HPDE6-E6E7 (cell line): ENCODE measurements at regions not wholly inside any gene's neighbourhood (a gene's known extent, or its start where the extent isn't known, plus 50 kb on each side); places are given as distances from the start of the nearest gene placed in this dataset.
"Not testable (repeated sequence)": the region's sequence is repeated elsewhere in the genome, so short reads cannot be mapped to it uniquely, and the experiment has no call there.

Experiments
- DNase-seq: peaks from one replicate; pipeline ENCODE4 v3.0.0; 2011; ENCODE audit warnings: missing footprints; ENCODE audit errors: extremely low spot score

DNA sequence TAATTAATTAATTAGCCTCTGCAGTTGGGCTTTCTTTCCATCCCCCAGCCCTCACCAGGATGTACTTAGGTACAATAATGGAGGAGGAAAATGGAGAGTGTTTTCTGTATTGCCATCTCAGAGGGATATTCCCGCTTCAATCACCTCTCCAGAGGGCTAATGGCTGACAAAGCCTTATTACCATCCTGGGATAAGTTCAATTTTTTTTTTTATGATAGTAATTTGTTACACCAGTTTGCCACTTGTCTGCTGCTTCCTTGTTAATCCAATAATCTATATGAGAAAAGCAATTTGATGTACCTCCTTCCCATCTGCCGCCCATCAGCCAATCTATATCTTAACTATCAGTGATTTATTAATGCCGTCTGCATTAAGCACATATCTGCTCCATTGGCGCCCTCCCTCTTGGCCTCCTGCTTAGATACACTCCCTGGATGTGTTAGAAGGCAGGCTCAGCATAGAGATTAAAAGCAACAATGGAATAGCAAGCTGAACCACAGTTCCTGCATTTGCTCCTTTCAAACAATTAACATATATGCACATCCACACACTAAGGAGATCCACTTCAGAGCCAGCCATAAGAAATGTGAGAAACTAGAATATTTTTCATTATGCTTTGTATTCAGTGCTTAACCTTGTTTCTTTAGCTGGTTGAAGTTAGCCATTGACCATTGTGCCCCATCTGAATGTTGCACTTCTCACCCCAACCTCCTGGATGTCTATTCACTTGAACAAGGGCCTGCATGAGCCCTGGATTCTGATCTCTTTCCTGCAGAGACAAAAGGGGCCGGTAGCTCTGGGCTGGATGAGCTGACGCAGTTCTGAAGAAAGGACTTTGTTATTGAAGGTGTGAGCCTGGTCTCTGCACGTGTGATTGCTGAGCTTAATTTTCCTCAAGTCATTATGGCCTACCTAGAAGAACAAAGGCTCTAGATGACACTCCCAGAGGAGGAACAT, 237.3 kb upstream of the GAP43 start:
- DNase-seq: no peak

DNA sequence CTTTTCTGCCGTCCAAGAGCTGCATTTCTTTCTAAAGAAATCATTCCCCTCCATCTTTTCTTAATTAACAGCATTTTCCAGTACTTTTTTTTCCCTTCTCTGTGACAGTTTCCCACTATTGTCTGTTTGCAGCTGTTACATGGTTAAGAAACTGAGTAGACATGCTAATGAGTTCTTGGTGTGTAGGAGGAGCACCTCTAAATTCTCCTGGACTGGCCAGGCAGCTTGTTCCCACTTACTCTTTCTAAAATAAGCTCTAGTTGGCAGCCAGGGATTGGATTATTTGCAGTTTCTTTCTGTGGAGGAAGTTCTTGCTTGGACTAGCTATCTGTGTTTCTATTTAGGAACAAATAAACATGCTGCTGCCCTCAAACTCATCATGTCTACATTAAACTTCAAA, 235.1 kb upstream of the GAP43 start:
- no peak for DNase-seq

DNA sequence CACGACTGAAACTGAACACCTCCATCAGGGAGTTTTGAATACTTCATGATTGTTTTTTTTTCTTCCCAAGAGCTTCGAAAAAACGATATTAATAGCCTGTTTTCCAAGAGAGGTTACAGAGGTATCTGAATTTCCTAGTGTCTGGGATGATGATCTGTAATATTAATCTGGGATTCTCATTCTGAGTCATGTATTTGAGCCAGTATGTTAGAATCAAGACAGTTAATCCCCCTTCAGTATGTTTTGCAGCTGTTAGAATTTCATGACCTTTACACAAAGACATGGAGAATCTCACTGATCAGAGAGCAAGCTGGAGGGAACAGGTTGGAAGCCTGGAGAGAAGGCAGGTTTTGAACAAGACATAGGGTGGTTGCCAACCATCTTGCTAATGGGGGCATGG, 234.5 kb upstream of the GAP43 start:
- DNase-seq: no peak

DNA sequence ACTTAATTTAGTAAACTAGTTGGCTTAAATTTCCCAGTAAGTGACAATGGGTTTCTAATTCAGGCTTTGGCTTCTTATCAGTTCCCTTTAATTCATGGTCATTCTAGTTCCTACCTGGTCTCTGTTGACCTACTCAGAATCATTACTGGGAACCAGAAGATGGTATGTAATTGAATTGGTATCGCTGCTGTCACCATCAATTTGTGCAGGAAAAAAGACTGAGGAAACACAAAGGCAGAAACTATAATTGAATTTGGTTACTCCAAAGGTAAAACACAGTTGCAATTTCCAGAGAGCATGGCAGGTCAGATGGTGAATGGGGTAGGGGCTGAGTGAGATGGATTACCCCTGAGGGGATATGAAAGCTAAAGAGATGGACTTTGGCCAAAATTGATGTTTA, 226.5 kb upstream of the GAP43 start:
- DNase-seq: no peak

GRCh38 chr3:115397433-115397832, 225.9 kb upstream of the GAP43 start:
- no peak for DNase-seq

- no peak for DNase-seq
These were observed 224.8 kb upstream of the GAP43 start for GRCh38 chr3:115398506-115398905.

- no peak for DNase-seq
These were observed 223.6 kb upstream of the GAP43 start for GRCh38 chr3:115399750-115400149.

GRCh38 chr3:115401298-115401697, 222.0 kb upstream of the GAP43 start:
- no peak for DNase-seq

DNA sequence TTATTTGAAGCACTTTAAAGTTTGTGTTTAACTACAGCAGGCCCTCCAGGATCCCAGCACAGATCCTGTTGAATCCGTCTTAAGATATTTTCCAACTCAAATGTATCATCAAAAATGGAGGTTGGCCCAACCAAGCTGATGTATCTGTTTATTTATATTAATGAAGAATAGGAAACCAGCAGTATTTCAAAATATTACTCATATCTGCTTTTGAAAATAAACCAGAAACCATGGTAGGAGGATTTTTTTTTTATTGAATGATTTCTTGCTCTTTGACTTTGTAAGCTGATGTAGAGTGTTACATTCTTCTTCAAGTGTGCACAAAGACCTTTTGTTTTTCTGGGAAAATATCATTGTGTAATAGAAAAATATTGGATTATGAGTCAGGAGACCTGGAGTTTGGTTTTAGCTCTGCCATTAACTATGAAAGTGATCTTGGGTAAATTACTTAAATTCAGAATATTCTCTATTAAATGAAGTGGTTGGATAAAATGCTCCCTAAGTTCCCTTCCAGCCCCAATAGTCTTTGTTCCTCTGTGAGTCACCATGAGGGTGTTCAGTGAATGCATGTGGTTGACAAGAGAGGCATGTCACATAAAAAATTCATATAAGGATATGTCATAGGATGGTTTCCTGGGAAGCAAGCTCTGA, 221.3 kb upstream of the GAP43 start:
- DNase-seq: no peak

- DNase-seq: no peak
These were observed 220.7 kb upstream of the GAP43 start for GRCh38 chr3:115402651-115403050.

- DNase-seq: no peak
These were observed 219.5 kb upstream of the GAP43 start for GRCh38 chr3:115403786-115404185.

- no peak for DNase-seq
These were observed 213.7 kb upstream of the GAP43 start for GRCh38 chr3:115409596-115409995.

GRCh38 chr3:115414610-115415009, 208.7 kb upstream of the GAP43 start:
- DNase-seq: not testable (repeated sequence)

GRCh38 chr3:115415246-115415996, 207.9 kb upstream of the GAP43 start:
- DNase-seq: no peak

- DNase-seq: no peak
These were observed 204.7 kb upstream of the GAP43 start for GRCh38 chr3:115418583-115418982.

GRCh38 chr3:115420086-115420485, 203.2 kb upstream of the GAP43 start:
- no peak for DNase-seq

GRCh38 chr3:115423170-115423569, 200.1 kb upstream of the GAP43 start:
- no peak for DNase-seq

DNA sequence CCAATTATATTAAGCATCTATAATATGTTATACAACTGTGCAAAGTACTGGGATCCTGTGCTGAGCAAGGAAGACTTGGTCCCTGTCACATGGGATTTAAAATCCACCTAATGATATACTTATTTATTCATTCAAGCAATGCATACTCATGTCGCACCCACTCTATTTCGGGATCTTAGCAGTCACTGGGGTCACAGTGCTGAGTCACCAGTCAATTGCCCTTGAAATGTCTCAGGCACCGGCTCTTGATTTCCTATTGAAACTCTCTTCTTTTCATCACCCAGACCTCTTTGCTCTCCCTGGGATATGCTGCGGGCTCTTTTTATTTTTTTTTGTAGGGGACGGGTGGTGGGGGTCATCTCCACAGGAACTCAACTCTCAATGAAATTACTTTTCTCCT, 194.5 kb upstream of the GAP43 start:
- no peak for DNase-seq

DNA sequence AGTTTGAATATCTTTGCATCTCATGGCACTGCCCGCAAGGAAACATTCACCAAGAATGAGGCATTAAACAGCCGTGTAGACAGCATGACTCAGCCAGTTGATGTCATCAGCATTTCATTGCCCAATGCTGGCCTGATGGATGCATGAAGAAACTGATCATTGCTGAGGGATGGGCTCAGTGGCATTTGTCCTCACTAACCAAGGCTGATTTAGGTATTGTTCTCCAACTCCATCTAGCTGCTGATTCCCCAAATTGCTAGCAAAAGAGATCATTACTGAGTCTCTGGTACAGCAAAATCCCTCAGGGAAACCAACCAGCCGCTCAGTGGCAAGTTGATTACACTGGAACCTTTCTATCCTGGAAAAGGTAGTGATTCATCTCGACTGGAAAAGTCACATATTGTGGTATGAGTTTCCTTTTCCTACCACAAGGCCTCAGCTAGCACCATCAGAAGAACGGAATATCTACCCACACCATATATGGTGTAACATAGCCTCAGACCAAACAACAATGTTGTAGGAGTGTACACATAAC, 186.5 kb upstream of the GAP43 start:
- DNase-seq: peak; percentile 27

- DNase-seq: no peak
These were observed 184.5 kb upstream of the GAP43 start for GRCh38 chr3:115438799-115439198.

GRCh38 chr3:115445559-115445958, 177.8 kb upstream of the GAP43 start:
- no peak for DNase-seq

DNA sequence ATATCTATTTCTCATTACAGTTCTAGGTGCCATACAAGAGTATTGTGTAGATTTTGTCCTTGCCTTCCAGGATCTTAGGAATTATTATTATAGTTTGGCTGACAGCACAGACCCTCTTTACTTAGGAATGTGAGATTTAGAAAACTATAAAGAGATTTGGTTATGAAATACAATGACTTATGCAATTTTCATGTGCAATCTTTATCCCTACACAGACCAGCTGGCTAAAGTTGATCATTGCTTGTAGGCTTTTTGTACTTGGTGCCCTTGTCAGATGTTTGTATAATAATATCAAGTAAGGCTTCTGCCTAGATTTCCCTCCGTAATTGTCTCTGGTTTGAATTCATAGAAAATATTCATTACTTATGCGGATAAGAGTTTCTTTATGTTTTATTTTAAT, 174.5 kb upstream of the GAP43 start:
- DNase-seq: no peak
